Loucy (cell line): ENCODE measurements at regions not wholly inside any gene's neighbourhood (a gene's known extent, or its start where the extent isn't known, plus 50 kb on each side); places are given as distances from the start of the nearest gene placed in this dataset.

ENCODE experiments used
- H2AFZ ChIP-seq: fragments of 200-600 bp; sonication (generic); 2 replicates; pipeline ENCODE4 v1.6.0; 2016; ENCODE audit warnings: antibody characterized with exemption, mild to moderate bottlenecking, low read length, moderate library complexity
- H3F3A ChIP-seq: fragments of 200-600 bp; 2 replicates; pipeline ENCODE4 v1.6.0; 2016; ENCODE audit warnings: antibody characterized with exemption, low read depth, mild to moderate bottlenecking
- H3K27me3 ChIP-seq: fragments of 200-600 bp; sonication (generic); 2 replicates; pipeline ENCODE4 v1.6.1; 2014; ENCODE audit warnings: low read length, mild to moderate bottlenecking; ENCODE audit not compliant: insufficient read depth, poor library complexity, severe bottlenecking
- H3K36me3 ChIP-seq: fragments of 200-600 bp; sonication (generic); 2 replicates; pipeline ENCODE4 v1.6.1; 2016; ENCODE audit warnings: low read length; ENCODE audit not compliant: insufficient read depth
- H3K4me1 ChIP-seq: fragments of 200-600 bp; sonication (generic); 2 replicates; pipeline ENCODE4 v1.5.1; 2014; ENCODE audit warnings: low read length, mild to moderate bottlenecking; ENCODE audit not compliant: insufficient read depth, poor library complexity, severe bottlenecking
- H3K4me2 ChIP-seq: fragments of 200-600 bp; sonication (generic); 2 replicates; pipeline ENCODE4 v1.6.0; 2014; ENCODE audit warnings: antibody characterized with exemption, low read length, low read depth, mild to moderate bottlenecking; ENCODE audit not compliant: poor library complexity, severe bottlenecking
- H3K4me3 ChIP-seq: fragments of 200-600 bp; sonication (generic); 2 replicates; pipeline ENCODE4 v1.5.1; 2014; ENCODE audit warnings: low read length, mild to moderate bottlenecking, mixed read lengths; ENCODE audit not compliant: poor library complexity, severe bottlenecking
- H3K79me2 ChIP-seq: fragments of 200-600 bp; sonication (generic); 2 replicates; pipeline ENCODE4 v1.6.1; 2014; ENCODE audit warnings: low read length; ENCODE audit not compliant: insufficient read depth
- H3K9ac ChIP-seq: fragments of 200-600 bp; sonication (generic); 2 replicates; pipeline ENCODE4 v1.6.0; 2014; ENCODE audit warnings: mild to moderate bottlenecking, low read depth, low read length, moderate library complexity; ENCODE audit not compliant: poor library complexity, severe bottlenecking
- H3K9me2 ChIP-seq: fragments of 200-600 bp; sonication (generic); replicated peaks from 2 replicates; pipeline ENCODE4 v1.6.1; 2016; ENCODE audit warnings: low read depth, low read length, mixed read lengths
- H3K9me3 ChIP-seq: fragments of 200-600 bp; sonication (generic); 2 replicates; pipeline ENCODE4 v1.6.1; 2014; ENCODE audit warnings: mild to moderate bottlenecking, antibody characterized with exemption, low read length, low read depth; ENCODE audit not compliant: insufficient read depth
- H4K20me1 ChIP-seq: fragments of 200-600 bp; sonication (generic); 2 replicates; pipeline ENCODE4 v1.6.0; 2014; ENCODE audit warnings: antibody characterized with exemption, low read length, mild to moderate bottlenecking; ENCODE audit not compliant: insufficient read depth, poor library complexity, severe bottlenecking
- CTCF ChIP-seq: fragments of 200-600 bp; sonication (generic); conservative IDR thresholded peaks from 2 replicates; pipeline ENCODE4 v1.5.1; 2014; ENCODE audit warnings: mild to moderate bottlenecking, antibody characterized with exemption, low read length
- EZH2phosphoT487 ChIP-seq: fragments of 200-600 bp; IDR thresholded peaks from 2 replicates; pipeline ENCODE4 v1.6.1; 2018; ENCODE audit warnings: antibody characterized with exemption, mild to moderate bottlenecking, moderate library complexity, borderline replicate concordance

- TF ChIP-seq CTCF (peak; percentile 38), EZH2phosphoT487 (no peak)
- Histone ChIP-seq H3K9me3 (no peaks in the 10 kb centered on the region), H3K4me2 (no peak overlapping the region)
Measured at GRCh38 chr1:71170925-71171324, 90.1 kb upstream of the ZRANB2 start.

GRCh38 chr1:71167505-71167904 is 86.7 kb upstream of the ZRANB2 start:
- H3K79me2 ChIP-seq: no peaks in the 10 kb centered on the region
- TF ChIP-seq CTCF (no peak), EZH2phosphoT487 (no peak)
- H3F3A ChIP-seq: no peaks in the 10 kb centered on the region
- no peaks in the 10 kb centered on the region for H3K36me3 ChIP-seq
- H2AFZ ChIP-seq: no peak overlapping the region
- H3K9me3 ChIP-seq: no peaks in the 10 kb centered on the region
- H3K9me2 ChIP-seq: no peaks in the 10 kb centered on the region
- no peaks in the 10 kb centered on the region for H3K4me1 ChIP-seq
- no peaks in the 10 kb centered on the region for H4K20me1 ChIP-seq
- H3K4me3 ChIP-seq: no peak overlapping the region
- no peak overlapping the region for H3K9ac ChIP-seq
- no peaks in the 10 kb centered on the region for H3K27me3 ChIP-seq
- no peak overlapping the region for H3K4me2 ChIP-seq

More at GRCh38 chr1:71170925-71171324, 90.1 kb upstream of the ZRANB2 start:
- Histone ChIP-seq H3K9ac (no peak overlapping the region), H3K27me3 (no peaks in the 10 kb centered on the region), H2AFZ (no peak overlapping the region), H3K36me3 (no peaks in the 10 kb centered on the region), H3K9me2 (no peaks in the 10 kb centered on the region), H4K20me1 (no peaks in the 10 kb centered on the region), H3K4me3 (no peak overlapping the region), H3K4me1 (no peaks in the 10 kb centered on the region), H3F3A (no peaks in the 10 kb centered on the region), H3K79me2 (no peaks in the 10 kb centered on the region)

GRCh38 chr1:71166178-71167173 is 85.6 kb upstream of the ZRANB2 start:
- Histone ChIP-seq H3K36me3 (no peaks in the 10 kb centered on the region), H4K20me1 (no peaks in the 10 kb centered on the region), H3K9me3 (no peaks in the 10 kb centered on the region), H2AFZ (no peak overlapping the region), H3F3A (no peaks in the 10 kb centered on the region), H3K9ac (no peak overlapping the region), H3K4me2 (no peak overlapping the region), H3K79me2 (no peaks in the 10 kb centered on the region), H3K4me3 (no peak overlapping the region), H3K9me2 (no peaks in the 10 kb centered on the region), H3K27me3 (no peaks in the 10 kb centered on the region), H3K4me1 (no peaks in the 10 kb centered on the region)
- TF ChIP-seq CTCF: no peak
- TF ChIP-seq EZH2phosphoT487: no peak
